RWPE2 (cell line): ENCODE measurements at regions not wholly inside any gene's neighbourhood (a gene's known extent, or its start where the extent isn't known, plus 50 kb on each side); places are given as distances from the start of the nearest gene placed in this dataset.
A peak's percentile ranks its signal among the peaks of the same experiment; 100 is the strongest.

Experiments used
- ATAC-seq: fragments of 200-7000 bp; cut with Tn5 transposase; 3 replicates; pipeline ENCODE4 v1.9.1; 2021; ENCODE audit warnings: low read depth
- DNase-seq: peaks from one replicate; pipeline ENCODE4 v3.0.0-alpha.2; 2020; ENCODE audit warnings: low spot score
- H3K27ac ChIP-seq: fragments of 450-650 bp; 2 replicates; pipeline ENCODE4 v1.5.1; 2017; ENCODE audit warnings: mild to moderate bottlenecking; ENCODE audit not compliant: poor library complexity, severe bottlenecking
- H3K27me3 ChIP-seq: fragments of 250-450 bp; sonication (Bioruptor Pico); 2 replicates; pipeline ENCODE4 v1.5.1; 2021; ENCODE audit warnings: mild to moderate bottlenecking, moderate library complexity; ENCODE audit not compliant: insufficient read depth, poor library complexity, severe bottlenecking
- H3K36me3 ChIP-seq: fragments of 250-450 bp; sonication (Bioruptor Pico); 2 replicates; pipeline ENCODE4 v1.5.1; 2020; ENCODE audit warnings: low read depth, mild to moderate bottlenecking, moderate library complexity
- H3K4me1 ChIP-seq: fragments of 250-450 bp; sonication (Bioruptor Pico); 2 replicates; pipeline ENCODE4 v1.5.1; 2021; ENCODE audit warnings: mild to moderate bottlenecking, moderate library complexity; ENCODE audit not compliant: insufficient read depth, poor library complexity, severe bottlenecking
- H3K4me3 ChIP-seq: fragments of 250-450 bp; sonication (Bioruptor Pico); 2 replicates; pipeline ENCODE4 v1.5.1; 2021; ENCODE audit warnings: mild to moderate bottlenecking, moderate library complexity; ENCODE audit not compliant: severe bottlenecking
- H3K9me3 ChIP-seq: fragments of 250-450 bp; sonication (Bioruptor Pico); 2 replicates; pipeline ENCODE4 v1.5.1; 2021; ENCODE audit warnings: mild to moderate bottlenecking, moderate library complexity; ENCODE audit not compliant: severe bottlenecking
- TF ChIP-seq, protein P1 (sequence below): fragments of 450-650 bp; IDR thresholded peaks from one replicate; pipeline ENCODE4 v1.5.1; 2017; ENCODE audit warnings: mild to moderate bottlenecking, moderate library complexity; ENCODE audit not compliant: poor library complexity, severe bottlenecking

DNA sequence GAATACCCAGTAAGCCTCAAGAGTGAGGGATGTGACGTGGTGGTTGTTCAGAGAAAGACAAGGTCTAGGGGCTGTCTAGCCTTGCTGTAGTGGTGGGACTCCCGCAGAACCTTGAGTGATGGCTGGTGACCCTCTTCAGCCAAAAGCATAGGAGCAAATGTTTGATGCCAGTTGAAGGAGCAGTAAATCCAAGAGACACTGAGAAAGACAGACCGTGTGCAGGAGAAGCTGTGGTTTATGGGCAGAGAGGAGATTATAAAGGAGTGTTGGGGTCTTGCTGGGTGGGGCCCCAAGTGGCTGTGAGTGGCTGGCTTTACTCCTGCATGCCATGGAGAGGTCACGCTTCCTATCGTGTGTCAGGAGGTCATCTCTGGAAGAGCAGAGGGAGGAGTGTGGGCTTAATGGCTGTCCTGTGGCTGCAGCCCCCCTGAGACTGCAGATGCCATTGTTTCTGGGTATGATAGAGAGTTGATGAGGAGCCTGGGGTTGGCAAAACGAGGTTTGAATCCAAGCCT lies 152.0 kb upstream of the CCND2 start:
- no peaks in the 10 kb centered on the region for H3K27me3 ChIP-seq

DNA sequence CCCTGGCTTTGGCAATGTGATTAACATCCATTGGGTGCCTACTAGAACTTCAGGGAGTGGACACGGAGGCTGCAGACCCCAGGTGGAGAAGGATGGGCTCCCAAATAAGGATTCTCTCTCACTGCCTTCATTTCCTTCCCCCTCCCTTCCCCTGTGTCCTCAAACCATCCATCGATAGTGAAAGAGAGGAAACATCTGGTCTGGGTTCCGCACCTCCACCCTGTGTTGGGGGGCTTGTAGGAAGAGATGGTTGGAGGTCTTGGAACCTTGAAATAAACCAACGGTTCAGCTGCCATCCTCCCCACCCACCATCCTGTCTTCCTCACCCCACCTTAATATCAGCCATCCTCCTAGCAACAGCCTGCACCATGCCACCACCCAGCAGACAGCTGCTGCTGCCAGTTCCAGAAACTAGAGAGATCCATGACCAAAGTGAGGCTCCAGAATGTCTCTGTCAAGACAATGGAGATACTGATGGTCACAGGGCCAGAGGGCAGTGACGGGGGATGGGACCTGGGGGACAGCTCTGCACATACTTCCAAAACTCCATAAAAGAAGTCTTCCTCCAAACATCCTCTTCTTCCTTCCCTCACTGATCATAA lies 153.1 kb upstream of the CCND2 start:
- H3K27me3 ChIP-seq, result no peaks in the 10 kb centered on the region
- no peaks in the 10 kb centered on the region for H3K9me3 ChIP-seq
- no peak overlapping the region for H3K4me3 ChIP-seq
- DNase-seq (peak; percentile 29), ATAC-seq (no peak)
- H3K27ac ChIP-seq, result no peak overlapping the region
- peaks cover 31% of the 10 kb centered on the region for H3K4me1 ChIP-seq
- TF ChIP-seq, protein P1, sequence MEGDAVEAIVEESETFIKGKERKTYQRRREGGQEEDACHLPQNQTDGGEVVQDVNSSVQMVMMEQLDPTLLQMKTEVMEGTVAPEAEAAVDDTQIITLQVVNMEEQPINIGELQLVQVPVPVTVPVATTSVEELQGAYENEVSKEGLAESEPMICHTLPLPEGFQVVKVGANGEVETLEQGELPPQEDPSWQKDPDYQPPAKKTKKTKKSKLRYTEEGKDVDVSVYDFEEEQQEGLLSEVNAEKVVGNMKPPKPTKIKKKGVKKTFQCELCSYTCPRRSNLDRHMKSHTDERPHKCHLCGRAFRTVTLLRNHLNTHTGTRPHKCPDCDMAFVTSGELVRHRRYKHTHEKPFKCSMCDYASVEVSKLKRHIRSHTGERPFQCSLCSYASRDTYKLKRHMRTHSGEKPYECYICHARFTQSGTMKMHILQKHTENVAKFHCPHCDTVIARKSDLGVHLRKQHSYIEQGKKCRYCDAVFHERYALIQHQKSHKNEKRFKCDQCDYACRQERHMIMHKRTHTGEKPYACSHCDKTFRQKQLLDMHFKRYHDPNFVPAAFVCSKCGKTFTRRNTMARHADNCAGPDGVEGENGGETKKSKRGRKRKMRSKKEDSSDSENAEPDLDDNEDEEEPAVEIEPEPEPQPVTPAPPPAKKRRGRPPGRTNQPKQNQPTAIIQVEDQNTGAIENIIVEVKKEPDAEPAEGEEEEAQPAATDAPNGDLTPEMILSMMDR, result no peak
- H3K36me3 ChIP-seq, result no peaks in the 10 kb centered on the region

More for the DNA sequence above, 152.0 kb upstream of the CCND2 start:
- Histone ChIP-seq H3K27ac (no peak overlapping the region), H3K36me3 (no peaks in the 10 kb centered on the region), H3K4me1 (peaks cover 19% of the 10 kb centered on the region), H3K9me3 (no peaks in the 10 kb centered on the region), H3K4me3 (no peak overlapping the region)
- DNase-seq (no peak), ATAC-seq (no peak)
- TF ChIP-seq, protein P1, result no peak

- H3K9me3 ChIP-seq, result no peaks in the 10 kb centered on the region
- H3K36me3 ChIP-seq, result no peaks in the 10 kb centered on the region
- H3K4me1 ChIP-seq, result peaks cover 39% of the 10 kb centered on the region
- DNase-seq (peak; percentile 34), ATAC-seq (no peak)
- TF ChIP-seq, protein P1, result no peak
- no peak overlapping the region for H3K4me3 ChIP-seq
- no peak overlapping the region for H3K27ac ChIP-seq
- no peaks in the 10 kb centered on the region for H3K27me3 ChIP-seq
Measured at GRCh38 chr12:4119157-4119761, 154.3 kb upstream of the CCND2 start.

DNA sequence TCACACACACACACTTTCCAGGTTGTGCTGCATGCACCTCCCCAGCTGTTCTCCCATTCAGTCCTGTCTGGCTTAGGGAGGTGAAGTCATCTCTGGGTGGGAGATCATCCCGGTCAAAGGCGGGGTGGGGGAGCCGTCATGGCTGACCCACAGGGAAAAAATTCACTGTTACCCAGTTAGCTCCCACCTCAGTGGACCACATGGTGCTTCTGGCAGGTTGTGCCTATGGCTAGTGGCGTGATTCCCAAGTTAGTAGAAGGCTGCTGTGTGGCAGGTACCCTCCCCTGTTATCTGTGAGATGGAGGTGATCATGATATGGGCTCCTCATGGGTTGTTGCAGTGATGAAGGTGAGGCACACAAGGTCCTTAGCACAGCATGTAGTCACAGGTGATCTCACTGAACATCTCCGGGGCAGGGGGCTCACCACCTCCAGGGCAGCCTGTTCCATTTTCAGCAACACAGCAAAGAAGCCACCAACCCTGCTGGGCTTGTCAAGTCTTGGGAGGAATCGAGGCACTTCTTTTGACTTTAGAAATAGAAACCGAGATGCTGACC lies 154.9 kb upstream of the CCND2 start:
- Histone ChIP-seq H3K27ac (peak overlapping the region; percentile 98), H3K9me3 (no peaks in the 10 kb centered on the region), H3K27me3 (no peaks in the 10 kb centered on the region), H3K4me1 (peaks cover 39% of the 10 kb centered on the region), H3K36me3 (no peaks in the 10 kb centered on the region), H3K4me3 (no peak overlapping the region)
- DNase-seq (peak; percentile 36), ATAC-seq (no peak)
- TF ChIP-seq, protein P1, result no peak
